Gastroesophageal sphincter (tissue), 4 donors: ENCODE measurements at regions not wholly inside any gene's neighbourhood (a gene's known extent, or its start where the extent isn't known, plus 50 kb on each side); places are given as distances from the start of the nearest gene placed in this dataset.

Experiments used
- ATAC-seq: fragments of 150-250 bp; one replicate; pipeline ENCODE4 v1.9.1; 2016; ENCODE audit warnings: mild to moderate bottlenecking, moderate library complexity
- H3K27ac ChIP-seq, 4 donors: fragments of 200-600 bp; sonication (generic) in 3 of 4; 1 replicate in 3 of 4; 2 replicates in 1 of 4; pipeline ENCODE4 v1.5.1; 2016 to 2019
- H3K27me3 ChIP-seq: fragments of 200-600 bp; sonication (generic); one replicate; pipeline ENCODE4 v1.5.1; 2019
- H3K36me3 ChIP-seq, 2 donors: fragments of 200-600 bp; sonication (generic); one replicate each; pipeline ENCODE4 v1.5.1; 2019; ENCODE audit warnings: control low read depth in 1 of 2
- H3K4me1 ChIP-seq, 3 donors: fragments of 200-600 bp; sonication (generic); 1 replicate in 2 of 3; 2 replicates in 1 of 3; pipeline ENCODE4 v1.5.1; 2016 to 2019; ENCODE audit warnings: control low read depth in 2 of 3
- H3K4me3 ChIP-seq, 2 donors: fragments of 200-600 bp; sonication (generic); one replicate each; pipeline ENCODE4 v1.5.1; 2019; ENCODE audit warnings: mild to moderate bottlenecking in 1 of 2, moderate library complexity in 1 of 2
- H3K9me3 ChIP-seq, 3 donors: fragments of 200-600 bp; sonication (generic); one replicate each; pipeline ENCODE4 v1.5.1; 2017 to 2019; ENCODE audit warnings: control low read depth in 2 of 3
- EP300 ChIP-seq: sonication (generic); formaldehyde crosslinking; IDR thresholded peaks from one replicate; pipeline ENCODE4 v1.6.1; 2017; ENCODE audit warnings: antibody characterized with exemption, mild to moderate bottlenecking
- POLR2A ChIP-seq, 2 donors: fragments of 450-650 bp; IDR thresholded peaks; one replicate each; pipeline ENCODE4 v1.6.1; 2017; ENCODE audit warnings: antibody characterized with exemption in 2 of 2, mild to moderate bottlenecking in 2 of 2, moderate library complexity in 1 of 2
- POLR2AphosphoS5 ChIP-seq: sonication (generic); formaldehyde crosslinking; IDR thresholded peaks from one replicate; pipeline ENCODE4 v1.6.1; 2017; ENCODE audit warnings: antibody characterized with exemption
- WGBS, 2 donors: methylation state at CpG; one replicate each; pipeline ENCODE4 v1.1.5; 2018; ENCODE audit warnings: low coverage in 1 of 2; 5-methylcytosine and 5-hydroxymethylcytosine counted together
- TF ChIP-seq, protein P1 (sequence below), 4 experiments: fragments of 200-600 bp in 2 of 4; fragments of 450-650 bp in 2 of 4; sonication (generic) in 1 of 4; IDR thresholded peaks; one replicate each; pipeline ENCODE4 v1.5.1; 2017 to 2019; ENCODE audit warnings: antibody characterized with exemption in 4 of 4, mild to moderate bottlenecking in 2 of 4, moderate library complexity in 2 of 4

DNA sequence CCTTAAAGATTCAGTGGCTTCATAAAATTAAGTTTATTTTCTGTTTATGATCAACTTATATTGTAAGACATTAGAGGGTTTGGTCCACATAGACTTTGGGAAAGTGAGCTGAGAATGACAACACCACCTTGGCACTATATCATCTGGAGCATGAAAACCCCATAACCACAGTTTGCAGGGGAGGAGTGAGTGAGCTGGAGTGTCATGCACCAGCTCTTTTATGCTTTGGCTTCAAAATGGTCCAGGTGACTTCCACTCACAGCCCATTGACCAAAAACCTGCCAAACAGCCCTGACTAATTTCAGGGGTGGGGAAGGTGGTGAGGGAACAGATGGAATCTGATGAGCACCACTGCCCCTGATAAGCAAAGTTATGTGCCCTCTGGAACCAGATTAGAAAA, 295.8 kb downstream of the DMRTA1 start:
- H3K27ac ChIP-seq: no peak overlapping the region
- H3K9me3 ChIP-seq: no peaks in the 10 kb centered on the region
- no peak overlapping the region for H3K4me3 ChIP-seq
- H3K4me1 ChIP-seq: no peaks in the 10 kb centered on the region
- H3K27me3 ChIP-seq: no peaks in the 10 kb centered on the region
- ATAC-seq: no peak
- H3K36me3 ChIP-seq: no peaks in the 10 kb centered on the region
- TF ChIP-seq POLR2AphosphoS5 (no peak), POLR2A (IDR thresholded peaks at IDR 0.05) (no peak), EP300 (no peak)

DNA sequence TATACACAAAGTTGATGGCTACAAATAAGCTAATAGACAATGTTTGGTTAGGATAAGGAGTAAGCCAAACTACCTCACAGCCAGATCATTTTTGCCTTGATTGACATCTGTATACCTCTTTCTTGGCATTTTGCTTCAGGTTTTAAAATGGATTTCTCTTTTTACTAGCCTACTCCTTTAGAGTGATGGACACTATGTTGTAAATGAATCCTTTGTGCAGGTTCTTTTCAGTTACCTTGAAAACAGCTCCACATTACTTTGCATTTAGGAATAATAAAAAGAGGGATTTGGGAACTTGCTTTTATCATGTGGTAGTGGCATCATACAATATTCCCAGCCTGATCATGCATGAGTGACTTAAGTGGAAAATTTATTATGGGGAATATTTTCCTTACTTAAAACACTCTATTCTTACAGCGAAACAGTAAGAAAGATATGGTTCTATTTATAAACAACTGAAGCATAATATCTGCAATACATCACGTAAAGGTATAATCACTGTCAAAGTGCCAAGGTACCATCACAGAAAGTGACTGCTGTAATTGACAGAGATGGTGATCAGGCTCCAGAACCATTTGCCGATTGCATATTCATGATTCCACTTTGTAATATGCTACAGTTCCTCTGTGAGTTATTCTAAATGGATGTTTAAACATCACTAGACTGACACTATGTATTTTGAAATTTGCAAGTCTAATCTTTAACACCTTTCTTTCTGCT, 327.0 kb downstream of the DMRTA1 start:
- Histone ChIP-seq H3K9me3 (no peaks in the 10 kb centered on the region), H3K36me3 (no peaks in the 10 kb centered on the region), H3K27me3 (no peaks in the 10 kb centered on the region), H3K4me3 (no peak overlapping the region), H3K4me1 (no peaks in the 10 kb centered on the region), H3K27ac (no peak overlapping the region)
- 65 to 69% methylated on average over 3 of the region's 3 CpGs for WGBS, 2 donors
- ATAC-seq: no peak
- TF ChIP-seq POLR2A (IDR thresholded peaks at IDR 0.05) (no peak), POLR2AphosphoS5 (no peak), EP300 (no peak)
- TF ChIP-seq, protein P1, sequence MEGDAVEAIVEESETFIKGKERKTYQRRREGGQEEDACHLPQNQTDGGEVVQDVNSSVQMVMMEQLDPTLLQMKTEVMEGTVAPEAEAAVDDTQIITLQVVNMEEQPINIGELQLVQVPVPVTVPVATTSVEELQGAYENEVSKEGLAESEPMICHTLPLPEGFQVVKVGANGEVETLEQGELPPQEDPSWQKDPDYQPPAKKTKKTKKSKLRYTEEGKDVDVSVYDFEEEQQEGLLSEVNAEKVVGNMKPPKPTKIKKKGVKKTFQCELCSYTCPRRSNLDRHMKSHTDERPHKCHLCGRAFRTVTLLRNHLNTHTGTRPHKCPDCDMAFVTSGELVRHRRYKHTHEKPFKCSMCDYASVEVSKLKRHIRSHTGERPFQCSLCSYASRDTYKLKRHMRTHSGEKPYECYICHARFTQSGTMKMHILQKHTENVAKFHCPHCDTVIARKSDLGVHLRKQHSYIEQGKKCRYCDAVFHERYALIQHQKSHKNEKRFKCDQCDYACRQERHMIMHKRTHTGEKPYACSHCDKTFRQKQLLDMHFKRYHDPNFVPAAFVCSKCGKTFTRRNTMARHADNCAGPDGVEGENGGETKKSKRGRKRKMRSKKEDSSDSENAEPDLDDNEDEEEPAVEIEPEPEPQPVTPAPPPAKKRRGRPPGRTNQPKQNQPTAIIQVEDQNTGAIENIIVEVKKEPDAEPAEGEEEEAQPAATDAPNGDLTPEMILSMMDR (IDR thresholded peaks at IDR 0.05): no peak

DNA sequence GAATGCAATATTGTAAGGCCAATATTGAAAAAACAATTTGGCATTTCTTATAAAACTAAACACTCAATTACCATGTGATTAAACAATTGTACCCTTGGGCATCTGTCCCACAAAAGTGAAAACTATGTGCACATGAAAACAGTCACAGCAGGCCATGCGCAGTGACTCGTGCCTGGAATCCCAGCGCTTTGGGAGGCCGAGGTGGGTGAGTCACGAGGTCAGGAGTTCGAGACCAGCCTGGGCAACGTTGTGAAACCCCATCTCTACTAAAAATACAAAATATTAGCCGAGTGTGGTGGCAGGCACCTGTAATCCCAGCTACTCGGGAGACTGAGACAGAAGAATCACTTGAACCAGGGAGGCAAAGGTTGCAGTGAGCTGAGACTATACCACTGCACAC, 343.7 kb downstream of the DMRTA1 start:
- WGBS, 2 donors: 79 to 95% methylated on average over 3 to 9 of the region's 9 CpGs
- no peak overlapping the region for H3K27ac ChIP-seq
- TF ChIP-seq EP300: no peak
- no peak for TF ChIP-seq POLR2AphosphoS5
- TF ChIP-seq, protein P1 (IDR thresholded peaks at IDR 0.05): no peak
- TF ChIP-seq POLR2A (IDR thresholded peaks at IDR 0.05): no peak
- H3K36me3 ChIP-seq: no peaks in the 10 kb centered on the region
- H3K9me3 ChIP-seq: no peaks in the 10 kb centered on the region
- H3K27me3 ChIP-seq: no peaks in the 10 kb centered on the region
- H3K4me3 ChIP-seq: no peak overlapping the region
- no peak for ATAC-seq
- H3K4me1 ChIP-seq: no peaks in the 10 kb centered on the region

DNA sequence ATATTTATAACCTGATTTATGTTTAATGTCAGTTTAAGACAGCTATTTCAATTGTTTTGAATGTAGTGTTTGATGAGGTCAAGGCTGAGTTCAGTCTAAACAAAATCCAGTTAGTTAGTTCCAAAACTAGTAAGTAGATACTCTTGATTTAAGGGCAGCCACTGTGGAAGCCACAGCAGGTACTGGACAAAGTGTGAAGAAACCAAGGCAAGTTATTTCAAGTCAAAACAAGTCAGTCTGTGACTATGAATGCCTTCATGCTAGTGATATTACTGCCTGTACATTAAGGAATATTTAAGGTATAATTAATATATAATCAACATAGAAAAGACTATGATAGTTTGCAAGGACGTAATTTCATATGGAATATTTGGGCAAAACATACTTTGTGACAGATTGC, 362.3 kb downstream of the DMRTA1 start:
- Histone ChIP-seq H3K9me3 (peaks cover 0 to 8% (median 0%) of the 10 kb centered on the region in 3 donors), H3K36me3 (no peaks in the 10 kb centered on the region), H3K4me1 (no peaks in the 10 kb centered on the region), H3K4me3 (no peak overlapping the region), H3K27me3 (no peaks in the 10 kb centered on the region), H3K27ac (no peak overlapping the region)
- TF ChIP-seq POLR2AphosphoS5 (no peak), EP300 (no peak), POLR2A (IDR thresholded peaks at IDR 0.05) (no peak)
- TF ChIP-seq, protein P1 (IDR thresholded peaks at IDR 0.05): no peak
- WGBS, 2 donors: 71 to 73% methylated on average over 1 of the region's 1 CpG
- ATAC-seq: no peak

DNA sequence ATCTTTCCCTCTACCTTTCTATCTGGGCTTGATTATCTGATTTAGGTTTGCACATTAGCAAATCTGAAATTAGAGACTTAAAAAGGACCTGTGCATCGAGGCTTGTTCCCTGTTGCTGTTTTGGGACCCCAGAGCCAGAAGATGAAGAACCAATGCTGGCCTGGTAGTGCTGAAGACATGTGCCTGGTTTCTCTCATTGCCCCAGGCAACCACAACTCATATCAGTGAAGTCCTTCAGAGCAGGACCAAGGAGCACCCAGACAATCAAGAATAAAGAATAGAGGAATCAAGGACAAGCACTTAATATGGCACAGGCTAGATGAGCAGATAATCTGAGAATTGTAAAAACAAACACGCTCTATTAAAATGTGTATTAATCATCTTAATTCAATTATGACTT, 362.7 kb downstream of the DMRTA1 start:
- no peaks in the 10 kb centered on the region for H3K27me3 ChIP-seq
- H3K27ac ChIP-seq: no peak overlapping the region
- TF ChIP-seq EP300: no peak
- no peak for TF ChIP-seq POLR2AphosphoS5
- no peak for TF ChIP-seq POLR2A (IDR thresholded peaks at IDR 0.05)
- TF ChIP-seq, protein P1 (IDR thresholded peaks at IDR 0.05): no peak
- H3K36me3 ChIP-seq: no peaks in the 10 kb centered on the region
- 70 to 89% methylated on average over 2 of the region's 2 CpGs for WGBS, 2 donors
- H3K9me3 ChIP-seq: peaks cover 0 to 3% (median 0%) of the 10 kb centered on the region in 3 donors
- no peaks in the 10 kb centered on the region for H3K4me1 ChIP-seq
- H3K4me3 ChIP-seq: no peak overlapping the region
- ATAC-seq: no peak
